ENCODE measurements at regions not wholly inside any gene's neighbourhood (a gene's known extent, or its start where the extent isn't known, plus 50 kb on each side); places are given as distances from the start of the nearest gene placed in this dataset.

GRCh38 chr2:200013906-200014305 is 58.5 kb downstream of the MAIP1 start:
- Histone ChIP-seq H3K27ac (no peak overlapping the region), H3K4me3 (no peak overlapping the region)
- DNase-seq (ENCODE audit: low spot score): no peak
- no peak for TF ChIP-seq CTCF (IDR thresholded peaks at IDR 0.05)

DNA sequence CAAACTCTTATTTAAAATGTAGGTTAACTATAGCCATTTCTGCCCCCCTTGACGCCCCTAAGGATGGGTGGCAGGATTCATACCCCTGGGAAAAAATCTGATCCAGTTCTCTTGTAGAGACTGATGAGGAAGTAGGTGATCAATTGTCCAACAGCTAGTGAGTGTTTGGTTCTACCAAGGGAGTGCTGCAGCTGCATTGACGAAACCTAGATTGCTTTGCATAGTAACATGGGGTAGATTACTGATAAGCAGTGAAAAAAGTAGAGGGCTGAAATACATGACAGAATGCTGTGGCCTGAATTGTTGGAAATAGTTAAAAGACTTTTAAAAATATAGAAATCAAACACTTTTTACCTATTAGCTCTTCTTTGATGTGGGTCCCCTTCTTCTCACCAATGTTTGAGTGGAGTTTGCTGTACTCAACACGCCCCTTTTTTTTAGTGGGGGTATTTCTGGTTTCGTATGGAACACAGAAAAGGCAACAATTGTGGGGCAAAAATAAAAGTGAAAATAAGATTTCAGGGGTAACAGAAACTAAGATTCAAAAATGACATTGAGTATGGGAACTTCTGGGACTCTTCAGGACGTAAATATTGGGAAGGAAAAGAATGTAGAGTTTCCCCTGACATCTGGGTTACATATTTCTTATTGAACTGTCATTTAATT is 66.2 kb downstream of the MAIP1 start:
- Histone ChIP-seq H3K4me3 (no peak overlapping the region), H3K27ac (no peak overlapping the region)
- no peak for DNase-seq (ENCODE audit: low spot score)
- no peak for TF ChIP-seq CTCF (IDR thresholded peaks at IDR 0.05)

DNA sequence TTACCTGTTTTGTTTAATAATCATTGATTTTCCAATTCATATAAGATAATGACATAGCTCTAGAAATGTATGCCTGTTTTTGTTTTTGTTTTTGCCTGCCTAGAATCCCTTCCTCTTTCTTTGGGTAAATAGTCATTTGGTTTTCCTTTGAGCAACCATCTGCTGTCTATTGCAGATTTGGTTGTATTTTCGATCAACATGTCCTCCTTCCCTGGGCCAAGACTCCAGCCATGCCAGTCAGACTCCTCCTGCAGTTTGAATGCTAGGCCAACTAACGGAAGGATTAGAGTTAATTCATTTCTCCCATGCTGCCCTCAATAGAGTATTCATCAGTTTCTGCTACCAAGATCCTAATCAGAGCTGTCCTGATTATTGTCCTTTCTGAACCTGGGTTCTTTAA is 67.1 kb downstream of the MAIP1 start:
- no peak overlapping the region for H3K4me3 ChIP-seq
- DNase-seq (ENCODE audit: low spot score): no peak
- no peak overlapping the region for H3K27ac ChIP-seq
- TF ChIP-seq CTCF (IDR thresholded peaks at IDR 0.05): no peak

GRCh38 chr2:200023570-200023969 is 68.2 kb downstream of the MAIP1 start:
- no peak for TF ChIP-seq CTCF (IDR thresholded peaks at IDR 0.05)
- no peak for DNase-seq (ENCODE audit: low spot score)
- Histone ChIP-seq H3K27ac (no peak overlapping the region), H3K4me3 (no peak overlapping the region)

- no peak for DNase-seq (ENCODE audit: low spot score)
- TF ChIP-seq CTCF (IDR thresholded peaks at IDR 0.05): no peak
- Histone ChIP-seq H3K4me3 (no peak overlapping the region), H3K27ac (no peak overlapping the region)
These were observed 70.3 kb downstream of the MAIP1 start for GRCh38 chr2:200025717-200026116.

- H3K27ac ChIP-seq: no peak overlapping the region
- H3K4me3 ChIP-seq: no peak overlapping the region
- no peak for TF ChIP-seq CTCF (IDR thresholded peaks at IDR 0.05)
- no peak for DNase-seq (ENCODE audit: low spot score)
These were observed 71.2 kb downstream of the MAIP1 start for GRCh38 chr2:200026332-200027230.

GRCh38 chr2:200028998-200029397 is 73.6 kb downstream of the MAIP1 start:
- no peak for TF ChIP-seq CTCF (IDR thresholded peaks at IDR 0.05)
- Histone ChIP-seq H3K27ac (no peak overlapping the region), H3K4me3 (no peak overlapping the region)
- no peak for DNase-seq (ENCODE audit: low spot score)
